PC-9 (cell line): ENCODE measurements at regions not wholly inside any gene's neighbourhood (a gene's known extent, or its start where the extent isn't known, plus 50 kb on each side); places are given as distances from the start of the nearest gene placed in this dataset.

Experiments used
- CTCF ChIP-seq: fragments of 200-600 bp; sonication (generic); conservative IDR thresholded peaks from 2 replicates; pipeline ENCODE4 v1.6.1; 2017; ENCODE audit warnings: mixed run types, antibody characterized with exemption, mild to moderate bottlenecking, moderate library complexity
- EZH2 ChIP-seq: fragments of 200-600 bp; sonication (generic); IDR thresholded peaks from 2 replicates; pipeline ENCODE4 v1.8.0; 2017; ENCODE audit warnings: antibody characterized with exemption, low read depth

DNA sequence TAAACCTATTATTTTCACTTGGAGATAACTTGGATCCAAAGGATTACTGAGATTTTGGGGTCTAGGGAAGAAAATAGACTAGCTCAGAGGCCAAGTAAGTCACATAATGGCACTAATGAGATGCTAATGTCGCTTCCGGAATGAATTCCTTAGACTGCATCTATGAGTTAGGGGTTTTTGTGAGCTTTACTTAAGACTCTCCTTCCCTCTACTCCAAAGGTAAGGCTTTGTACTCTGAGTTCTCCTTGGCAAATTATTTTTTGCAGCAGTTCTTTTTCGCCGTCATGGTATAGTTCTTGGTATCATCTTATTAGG is 143.9 kb upstream of the KLF14 start:
- TF ChIP-seq CTCF, result no peak
- TF ChIP-seq EZH2, result no peak
